Urinary bladder (tissue), 3 donors: ENCODE measurements at regions not wholly inside any gene's neighbourhood (a gene's known extent, or its start where the extent isn't known, plus 50 kb on each side); places are given as distances from the start of the nearest gene placed in this dataset.

Experiments used
- DNase-seq: peaks from one replicate; pipeline ENCODE4 v3.0.0-alpha.2; 2015; ENCODE audit errors: extremely low spot score
- H3K27ac ChIP-seq: one replicate; pipeline ENCODE4 v1.5.1; 2013; ENCODE audit warnings: low read depth, mild to moderate bottlenecking, moderate library complexity
- H3K36me3 ChIP-seq: one replicate; pipeline ENCODE4 v1.6.1; 2013; ENCODE audit warnings: mild to moderate bottlenecking, moderate library complexity; ENCODE audit not compliant: insufficient read depth
- H3K4me1 ChIP-seq: one replicate; pipeline ENCODE4 v1.6.1; 2013; ENCODE audit warnings: mild to moderate bottlenecking, moderate library complexity; ENCODE audit not compliant: insufficient read depth
- H3K4me3 ChIP-seq: one replicate; pipeline ENCODE4 v1.5.1; 2013; ENCODE audit warnings: low read depth, low read length
- WGBS: extraction: QIAGEN DNeasy Blood & Tissue Kit; methylation state at CpG from one replicate; pipeline ENCODE4 v1.1.7; 2013; 5-methylcytosine and 5-hydroxymethylcytosine counted together
- donor health status: healthy with polysubstance abuse.
- donor health status: healthy.

- H3K36me3 ChIP-seq = no peaks in the 10 kb centered on the region
- H3K27ac ChIP-seq = no peak overlapping the region
- DNase-seq = no peak
Observed at GRCh38 chr7:46134795-46135194, 213.7 kb upstream of the IGFBP3 start.

GRCh38 chr7:46134385-46134784 is 213.3 kb upstream of the IGFBP3 start:
- H3K4me1 ChIP-seq = no peaks in the 10 kb centered on the region
- H3K4me3 ChIP-seq = no peak overlapping the region
- WGBS = 90% methylated on average over 4 of the region's 4 CpGs
- H3K36me3 ChIP-seq = no peaks in the 10 kb centered on the region
- DNase-seq = no peak
- no peak overlapping the region for H3K27ac ChIP-seq

More at GRCh38 chr7:46134795-46135194, 213.7 kb upstream of the IGFBP3 start:
- H3K4me1 ChIP-seq = no peaks in the 10 kb centered on the region
- H3K4me3 ChIP-seq = no peak overlapping the region

- H3K4me1 ChIP-seq = no peaks in the 10 kb centered on the region
- H3K4me3 ChIP-seq = no peak overlapping the region
- H3K27ac ChIP-seq = no peak overlapping the region
- no peaks in the 10 kb centered on the region for H3K36me3 ChIP-seq
- no peak for DNase-seq
- WGBS = 98% methylated on average over 3 of the region's 3 CpGs
Observed at GRCh38 chr7:46133751-46134150, 212.7 kb upstream of the IGFBP3 start.

GRCh38 chr7:46133072-46133471 is 212.0 kb upstream of the IGFBP3 start:
- no peak for DNase-seq
- Histone ChIP-seq H3K27ac (no peak overlapping the region), H3K4me1 (no peaks in the 10 kb centered on the region), H3K36me3 (no peaks in the 10 kb centered on the region), H3K4me3 (no peak overlapping the region)
- WGBS = 73% methylated on average over 6 of the region's 6 CpGs

GRCh38 chr7:46131916-46132795 is 211.1 kb upstream of the IGFBP3 start:
- Histone ChIP-seq H3K4me3 (no peak overlapping the region), H3K27ac (no peak overlapping the region), H3K36me3 (no peaks in the 10 kb centered on the region), H3K4me1 (no peaks in the 10 kb centered on the region)
- no peak for DNase-seq
- 77% methylated on average over 8 of the region's 8 CpGs for WGBS

GRCh38 chr7:46129831-46130230 is 208.8 kb upstream of the IGFBP3 start:
- DNase-seq = no peak
- Histone ChIP-seq H3K4me3 (no peak overlapping the region), H3K27ac (no peak overlapping the region), H3K4me1 (no peaks in the 10 kb centered on the region), H3K36me3 (no peaks in the 10 kb centered on the region)
- WGBS = 92% methylated on average over 4 of the region's 4 CpGs

- H3K36me3 ChIP-seq = no peaks in the 10 kb centered on the region
- no peaks in the 10 kb centered on the region for H3K4me1 ChIP-seq
- no peak overlapping the region for H3K4me3 ChIP-seq
- no peak overlapping the region for H3K27ac ChIP-seq
- no peak for DNase-seq
- WGBS = 75% methylated on average over 2 of the region's 2 CpGs
Observed at GRCh38 chr7:46127814-46128213, 206.7 kb upstream of the IGFBP3 start.

GRCh38 chr7:46126675-46127300 is 205.7 kb upstream of the IGFBP3 start:
- H3K27ac ChIP-seq = no peak overlapping the region
- no peaks in the 10 kb centered on the region for H3K36me3 ChIP-seq
- H3K4me3 ChIP-seq = no peak overlapping the region
- H3K4me1 ChIP-seq = no peaks in the 10 kb centered on the region
- DNase-seq = no peak
- 77% methylated on average over 2 of the region's 2 CpGs for WGBS

- H3K27ac ChIP-seq = no peak overlapping the region
- 95% methylated on average over 3 of the region's 3 CpGs for WGBS
- H3K4me3 ChIP-seq = no peak overlapping the region
- H3K36me3 ChIP-seq = no peaks in the 10 kb centered on the region
- DNase-seq = no peak
- H3K4me1 ChIP-seq = no peaks in the 10 kb centered on the region
Observed at GRCh38 chr7:46123756-46124343, 202.8 kb upstream of the IGFBP3 start.

- Histone ChIP-seq H3K4me1 (no peaks in the 10 kb centered on the region), H3K4me3 (no peak overlapping the region), H3K36me3 (no peaks in the 10 kb centered on the region), H3K27ac (no peak overlapping the region)
- 73% methylated on average over 3 of the region's 3 CpGs for WGBS
- no peak for DNase-seq
Observed at GRCh38 chr7:46115410-46115809, 194.3 kb upstream of the IGFBP3 start.

GRCh38 chr7:46109437-46109836 is 188.4 kb upstream of the IGFBP3 start:
- Histone ChIP-seq H3K36me3 (no peaks in the 10 kb centered on the region), H3K4me3 (no peak overlapping the region), H3K4me1 (no peaks in the 10 kb centered on the region), H3K27ac (no peak overlapping the region)
- 84% methylated on average over 4 of the region's 4 CpGs for WGBS
- no peak for DNase-seq

- Histone ChIP-seq H3K36me3 (no peaks in the 10 kb centered on the region), H3K4me3 (no peak overlapping the region), H3K27ac (no peak overlapping the region), H3K4me1 (no peaks in the 10 kb centered on the region)
- no peak for DNase-seq
- 92% methylated on average over 7 of the region's 7 CpGs for WGBS
Observed at GRCh38 chr7:46108272-46108671, 187.2 kb upstream of the IGFBP3 start.

GRCh38 chr7:46107610-46108217 is 186.6 kb upstream of the IGFBP3 start:
- DNase-seq = no peak
- Histone ChIP-seq H3K4me3 (no peak overlapping the region), H3K4me1 (no peaks in the 10 kb centered on the region), H3K27ac (no peak overlapping the region), H3K36me3 (no peaks in the 10 kb centered on the region)
- WGBS = 72% methylated on average over 7 of the region's 7 CpGs

GRCh38 chr7:46100521-46100920 is 179.4 kb upstream of the IGFBP3 start:
- H3K36me3 ChIP-seq = no peaks in the 10 kb centered on the region
- 97% methylated on average over 1 of the region's 1 CpG for WGBS
- H3K4me3 ChIP-seq = no peak overlapping the region
- no peaks in the 10 kb centered on the region for H3K4me1 ChIP-seq
- no peak overlapping the region for H3K27ac ChIP-seq
- DNase-seq = no peak
